ENCODE measurements at regions not wholly inside any gene's neighbourhood (a gene's known extent, or its start where the extent isn't known, plus 50 kb on each side); places are given as distances from the start of the nearest gene placed in this dataset.
A peak's percentile ranks its signal among the peaks of the same experiment; 100 is the strongest.

GRCh38 chr1:198099755-198100154 lies 57.0 kb upstream of the NEK7 start:
- Histone ChIP-seq H3K27ac (replicated peaks; ENCODE audit: low read length) (no peak overlapping the region), H3K27me3 (ENCODE audit: control insufficient read depth in 3 of 3, insufficient read depth in 3 of 3, low read depth in 1 of 3, low read length in 3 of 3) (no peaks in the 10 kb centered on the region)

DNA sequence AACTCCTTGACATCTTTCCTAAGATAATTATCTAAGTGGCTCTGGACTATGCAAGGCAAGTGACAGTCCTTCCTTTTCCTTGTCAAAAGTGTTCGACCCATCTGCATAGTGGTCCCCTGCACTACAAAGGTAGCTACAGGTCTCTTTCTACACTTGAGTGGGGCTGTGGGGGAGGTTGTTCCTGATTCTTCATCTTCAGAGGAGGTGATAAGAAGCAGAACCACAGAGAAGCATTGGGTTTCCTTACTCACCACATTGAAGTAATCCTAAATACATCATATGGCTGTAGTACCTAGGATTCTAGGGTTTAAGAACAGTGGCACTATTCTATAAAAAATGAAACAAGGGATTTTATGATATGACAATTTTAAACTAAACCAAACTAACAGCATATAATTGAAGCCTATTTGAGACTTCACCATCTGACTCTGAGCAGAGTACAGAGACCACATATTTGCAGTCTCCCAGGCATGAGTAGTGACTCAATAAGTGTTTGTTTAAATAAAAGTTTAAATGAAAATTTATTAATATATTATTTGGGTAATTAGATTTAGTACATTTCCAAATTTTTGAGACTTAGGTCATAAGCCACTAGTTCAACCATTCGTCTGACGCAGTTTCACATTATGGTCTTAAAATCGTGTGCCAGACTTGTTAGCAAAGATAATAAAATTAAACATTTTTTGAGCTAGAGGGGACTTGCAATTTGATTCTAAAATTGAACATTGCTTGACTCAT lies 54.9 kb upstream of the NEK7 start:
- no peak overlapping the region for H3K14ac ChIP-seq (ENCODE audit: low read length)
- no peak overlapping the region for H3K9ac ChIP-seq (ENCODE audit: low read depth, low read length, poor library complexity)
- H3K9me3 ChIP-seq (replicated peaks in 1 of 2; ENCODE audit: control insufficient read depth in 2 of 2, insufficient read depth in 1 of 2, low read depth in 1 of 2, low read length in 2 of 2), result no peaks in the 10 kb centered on the region
- H3K23ac ChIP-seq (ENCODE audit: low read depth, low read length, poor library complexity), result no peak overlapping the region
- no peak overlapping the region for H3K4me3 ChIP-seq (ENCODE audit: low read length in 2 of 2)
- no peaks in the 10 kb centered on the region for H3K4me1 ChIP-seq (ENCODE audit: control insufficient read depth in 2 of 2, insufficient read depth in 1 of 2, low read depth in 1 of 2, low read length in 2 of 2)
- H2BK12ac ChIP-seq (ENCODE audit: low read length), result no peak overlapping the region
- H2BK15ac ChIP-seq (ENCODE audit: low read length), result no peak overlapping the region
- H4K8ac ChIP-seq (ENCODE audit: low read depth, low read length), result no peak overlapping the region
- H3K27ac ChIP-seq (replicated peaks; ENCODE audit: low read length), result no peak overlapping the region
- WGBS, 2 donors (ENCODE audit: extremely low coverage in 2 of 2, insufficient read length in 2 of 2, insufficient replicate concordance in 1 of 2), result no CpG with 5 or more reads among the region's 4 CpGs
- no peaks in the 10 kb centered on the region for H3K27me3 ChIP-seq (ENCODE audit: control insufficient read depth in 3 of 3, insufficient read depth in 3 of 3, low read depth in 1 of 3, low read length in 3 of 3)
- no peaks in the 10 kb centered on the region for H3K36me3 ChIP-seq (replicated peaks in 1 of 2; ENCODE audit: control insufficient read depth in 2 of 2, insufficient read depth in 2 of 2, low read length in 2 of 2)
- H3K79me1 ChIP-seq (ENCODE audit: low read depth, low read length), result no peaks in the 10 kb centered on the region
- H2BK120ac ChIP-seq (ENCODE audit: low read depth, low read length), result no peak overlapping the region
- no peak overlapping the region for H2BK5ac ChIP-seq (ENCODE audit: low read length)
- no peak overlapping the region for H2AK5ac ChIP-seq (ENCODE audit: low read depth, low read length)
- no peak overlapping the region for H3K4ac ChIP-seq (ENCODE audit: low read length)
- no peak overlapping the region for H4K91ac ChIP-seq (ENCODE audit: low read depth, low read length, poor library complexity)
- no peak overlapping the region for H3K18ac ChIP-seq (ENCODE audit: low read length)
- H3K4me2 ChIP-seq (ENCODE audit: insufficient read depth, low read length, poor library complexity, severe bottlenecking), result no peak overlapping the region
- no peak overlapping the region for H2AFZ ChIP-seq (ENCODE audit: low read length)
- no peak for DNase-seq (ENCODE audit: low spot score)

More at GRCh38 chr1:198099755-198100154, 57.0 kb upstream of the NEK7 start:
- Histone ChIP-seq H3K9ac (ENCODE audit: low read depth, low read length, poor library complexity) (no peak overlapping the region), H2BK5ac (ENCODE audit: low read length) (no peak overlapping the region), H2AK5ac (ENCODE audit: low read depth, low read length) (no peak overlapping the region), H3K9me3 (replicated peaks in 1 of 2; ENCODE audit: control insufficient read depth in 2 of 2, insufficient read depth in 1 of 2, low read depth in 1 of 2, low read length in 2 of 2) (no peaks in the 10 kb centered on the region), H2BK12ac (ENCODE audit: low read length) (no peak overlapping the region), H3K4me2 (ENCODE audit: insufficient read depth, low read length, poor library complexity, severe bottlenecking) (no peak overlapping the region), H3K4me1 (ENCODE audit: control insufficient read depth in 2 of 2, insufficient read depth in 1 of 2, low read depth in 1 of 2, low read length in 2 of 2) (peaks cover 0 to 4% of the 10 kb centered on the region in 2 donors), H2AFZ (ENCODE audit: low read length) (no peak overlapping the region), H3K23ac (ENCODE audit: low read depth, low read length, poor library complexity) (no peak overlapping the region), H3K4ac (ENCODE audit: low read length) (no peak overlapping the region), H3K36me3 (replicated peaks in 1 of 2; ENCODE audit: control insufficient read depth in 2 of 2, insufficient read depth in 2 of 2, low read length in 2 of 2) (no peaks in the 10 kb centered on the region), H3K18ac (ENCODE audit: low read length) (no peak overlapping the region), H4K91ac (ENCODE audit: low read depth, low read length, poor library complexity) (no peak overlapping the region), H3K79me1 (ENCODE audit: low read depth, low read length) (no peaks in the 10 kb centered on the region), H3K4me3 (ENCODE audit: low read length in 2 of 2) (no peak overlapping the region), H2BK120ac (ENCODE audit: low read depth, low read length) (no peak overlapping the region), H3K14ac (ENCODE audit: low read length) (no peak overlapping the region), H2BK15ac (ENCODE audit: low read length) (no peak overlapping the region), H4K8ac (ENCODE audit: low read depth, low read length) (no peak overlapping the region)
- DNase-seq (ENCODE audit: low spot score), result no peak

DNA sequence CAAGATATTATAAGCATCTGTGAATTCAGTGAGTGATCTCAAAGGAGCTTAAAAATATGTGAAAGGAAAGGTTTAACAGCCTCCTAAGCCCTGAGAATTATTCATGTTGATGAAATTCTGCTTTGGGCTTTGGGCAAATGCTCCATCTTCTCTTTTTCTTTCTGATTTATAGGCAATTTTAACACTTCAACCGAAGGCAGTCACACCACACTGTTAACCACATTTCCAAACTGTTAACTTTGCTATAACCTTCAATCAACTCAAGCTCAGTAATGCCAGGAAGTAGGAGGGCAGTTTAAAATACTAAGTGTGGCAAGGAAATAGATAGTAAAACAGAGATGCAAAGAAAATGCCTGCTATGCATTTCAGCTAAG lies 54.4 kb upstream of the NEK7 start:
- H3K4me2 ChIP-seq (ENCODE audit: insufficient read depth, low read length, poor library complexity, severe bottlenecking), result no peak overlapping the region
- no peaks in the 10 kb centered on the region for H3K4me1 ChIP-seq (ENCODE audit: control insufficient read depth in 2 of 2, insufficient read depth in 1 of 2, low read depth in 1 of 2, low read length in 2 of 2)
- no peak overlapping the region for H3K27ac ChIP-seq (replicated peaks; ENCODE audit: low read length)
- DNase-seq (ENCODE audit: low spot score), result no peak
- H3K27me3 ChIP-seq (ENCODE audit: control insufficient read depth in 3 of 3, insufficient read depth in 3 of 3, low read depth in 1 of 3, low read length in 3 of 3), result no peaks in the 10 kb centered on the region
- H3K4ac ChIP-seq (ENCODE audit: low read length), result no peak overlapping the region
- H3K36me3 ChIP-seq (replicated peaks in 1 of 2; ENCODE audit: control insufficient read depth in 2 of 2, insufficient read depth in 2 of 2, low read length in 2 of 2), result no peaks in the 10 kb centered on the region
- no CpG with 5 or more reads among the region's 1 CpG for WGBS, 2 donors (ENCODE audit: extremely low coverage in 2 of 2, insufficient read length in 2 of 2, insufficient replicate concordance in 1 of 2)
- H2BK12ac ChIP-seq (ENCODE audit: low read length), result no peak overlapping the region
- H3K14ac ChIP-seq (ENCODE audit: low read length), result no peak overlapping the region
- no peak overlapping the region for H4K91ac ChIP-seq (ENCODE audit: low read depth, low read length, poor library complexity)
- no peak overlapping the region for H3K4me3 ChIP-seq (ENCODE audit: low read length in 2 of 2)
- H2AFZ ChIP-seq (ENCODE audit: low read length), result no peak overlapping the region
- H4K8ac ChIP-seq (ENCODE audit: low read depth, low read length), result no peak overlapping the region
- H3K9ac ChIP-seq (ENCODE audit: low read depth, low read length, poor library complexity), result no peak overlapping the region
- no peaks in the 10 kb centered on the region for H3K9me3 ChIP-seq (replicated peaks in 1 of 2; ENCODE audit: control insufficient read depth in 2 of 2, insufficient read depth in 1 of 2, low read depth in 1 of 2, low read length in 2 of 2)
- H2AK5ac ChIP-seq (ENCODE audit: low read depth, low read length), result no peak overlapping the region
- H2BK120ac ChIP-seq (ENCODE audit: low read depth, low read length), result no peak overlapping the region
- no peak overlapping the region for H2BK5ac ChIP-seq (ENCODE audit: low read length)
- no peak overlapping the region for H2BK15ac ChIP-seq (ENCODE audit: low read length)
- no peak overlapping the region for H3K18ac ChIP-seq (ENCODE audit: low read length)
- no peaks in the 10 kb centered on the region for H3K79me1 ChIP-seq (ENCODE audit: low read depth, low read length)
- H3K23ac ChIP-seq (ENCODE audit: low read depth, low read length, poor library complexity), result no peak overlapping the region

DNA sequence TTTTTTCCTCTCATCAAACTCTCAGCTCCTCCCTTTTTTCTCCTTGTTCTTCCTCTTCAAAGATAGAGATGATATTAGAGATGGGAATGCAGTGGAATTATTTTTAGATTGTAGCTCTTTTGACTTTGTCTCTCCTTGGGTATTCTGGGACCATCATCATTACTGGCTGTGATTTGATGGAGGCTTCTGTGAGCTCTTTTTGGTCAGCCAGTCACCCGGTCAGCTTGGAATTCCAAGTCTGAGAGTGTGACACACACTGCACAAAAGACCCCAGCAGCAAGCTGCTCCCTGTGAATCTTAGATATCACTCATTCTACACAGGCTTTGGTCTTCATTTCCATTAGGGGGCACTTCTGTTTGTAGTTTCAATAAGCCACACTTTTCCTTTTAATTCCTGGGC lies 51.6 kb upstream of the NEK7 start:
- no peaks in the 10 kb centered on the region for H3K36me3 ChIP-seq (replicated peaks in 1 of 2; ENCODE audit: control insufficient read depth in 2 of 2, insufficient read depth in 2 of 2, low read length in 2 of 2)
- H3K9ac ChIP-seq (ENCODE audit: low read depth, low read length, poor library complexity), result no peak overlapping the region
- no peak overlapping the region for H3K14ac ChIP-seq (ENCODE audit: low read length)
- no peak overlapping the region for H4K91ac ChIP-seq (ENCODE audit: low read depth, low read length, poor library complexity)
- H2BK12ac ChIP-seq (ENCODE audit: low read length), result no peak overlapping the region
- H2BK120ac ChIP-seq (ENCODE audit: low read depth, low read length), result no peak overlapping the region
- no peak overlapping the region for H3K4me3 ChIP-seq (ENCODE audit: low read length in 2 of 2)
- DNase-seq (ENCODE audit: low spot score), result peak; percentile 6
- no peak overlapping the region for H3K27ac ChIP-seq (replicated peaks; ENCODE audit: low read length)
- no peak overlapping the region for H2AK5ac ChIP-seq (ENCODE audit: low read depth, low read length)
- no peaks in the 10 kb centered on the region for H3K79me1 ChIP-seq (ENCODE audit: low read depth, low read length)
- H3K4ac ChIP-seq (ENCODE audit: low read length), result no peak overlapping the region
- no peak overlapping the region for H3K4me2 ChIP-seq (ENCODE audit: insufficient read depth, low read length, poor library complexity, severe bottlenecking)
- no peak overlapping the region for H3K23ac ChIP-seq (ENCODE audit: low read depth, low read length, poor library complexity)
- no peaks in the 10 kb centered on the region for H3K4me1 ChIP-seq (ENCODE audit: control insufficient read depth in 2 of 2, insufficient read depth in 1 of 2, low read depth in 1 of 2, low read length in 2 of 2)
- no peak overlapping the region for H2BK5ac ChIP-seq (ENCODE audit: low read length)
- H3K27me3 ChIP-seq (ENCODE audit: control insufficient read depth in 3 of 3, insufficient read depth in 3 of 3, low read depth in 1 of 3, low read length in 3 of 3), result no peaks in the 10 kb centered on the region
- H3K18ac ChIP-seq (ENCODE audit: low read length), result no peak overlapping the region
- no peak overlapping the region for H2BK15ac ChIP-seq (ENCODE audit: low read length)
- H4K8ac ChIP-seq (ENCODE audit: low read depth, low read length), result no peak overlapping the region
- no peaks in the 10 kb centered on the region for H3K9me3 ChIP-seq (replicated peaks in 1 of 2; ENCODE audit: control insufficient read depth in 2 of 2, insufficient read depth in 1 of 2, low read depth in 1 of 2, low read length in 2 of 2)
- no CpG with 5 or more reads among the region's 1 CpG for WGBS, 2 donors (ENCODE audit: extremely low coverage in 2 of 2, insufficient read length in 2 of 2, insufficient replicate concordance in 1 of 2)
- H2AFZ ChIP-seq (ENCODE audit: low read length), result no peak overlapping the region

All from neuronal stem cell (in vitro differentiated cells).